Body of pancreas (tissue), 4 donors: ENCODE measurements at regions not wholly inside any gene's neighbourhood (a gene's known extent, or its start where the extent isn't known, plus 50 kb on each side); places are given as distances from the start of the nearest gene placed in this dataset.

Source experiments
- CTCF ChIP-seq, 7 experiments: fragments of 450-650 bp in 4 of 7; fragments of 200-600 bp in 3 of 7; sonication (generic) in 3 of 7; IDR thresholded peaks; one replicate each; pipeline ENCODE4 v1.5.1; 2016 to 2019; ENCODE audit warnings: antibody characterized with exemption in 7 of 7
- POLR2A ChIP-seq, 3 donors: fragments of 450-650 bp; IDR thresholded peaks; one replicate each; pipeline ENCODE4 v1.6.1; 2016; ENCODE audit warnings: antibody characterized with exemption in 3 of 3, mild to moderate bottlenecking in 2 of 3

- no peak for TF ChIP-seq CTCF (IDR thresholded peaks at IDR 0.05)
- no peak for TF ChIP-seq POLR2A (IDR thresholded peaks at IDR 0.05)
These were observed 220.3 kb upstream of the LINGO1 start for GRCh38 chr15:77853008-77853328.
